Ishikawa (cell line): ENCODE measurements at regions not wholly inside any gene's neighbourhood (a gene's known extent, or its start where the extent isn't known, plus 50 kb on each side); places are given as distances from the start of the nearest gene placed in this dataset.

ENCODE experiments used
- CEBPB ChIP-seq: IDR thresholded peaks from 2 replicates; pipeline ENCODE4 v1.6.1; 2012
- CREB1 ChIP-seq: IDR thresholded peaks from 2 replicates; pipeline ENCODE4 v1.6.1; 2012; ENCODE audit warnings: low read depth
- EGR1 ChIP-seq: IDR thresholded peaks from 2 replicates; pipeline ENCODE4 v1.6.1; 2012
- EP300 ChIP-seq: IDR thresholded peaks from 2 replicates; pipeline ENCODE4 v1.6.1; 2012; ENCODE audit warnings: borderline replicate concordance
- FOXM1 ChIP-seq: IDR thresholded peaks from 2 replicates; pipeline ENCODE4 v1.6.1; 2012; ENCODE audit warnings: low read depth, borderline replicate concordance
- NFIC ChIP-seq: IDR thresholded peaks from 2 replicates; pipeline ENCODE4 v1.6.1; 2012
- RAD21 ChIP-seq: IDR thresholded peaks from 2 replicates; pipeline ENCODE4 v1.6.1; 2012; ENCODE audit warnings: low read depth
- TAF1 ChIP-seq: IDR thresholded peaks from 2 replicates; pipeline ENCODE4 v1.6.1; 2012; ENCODE audit warnings: low read depth, mild to moderate bottlenecking
- TCF12 ChIP-seq: IDR thresholded peaks from 2 replicates; pipeline ENCODE4 v1.6.1; 2012; ENCODE audit warnings: low read depth
- TEAD4 ChIP-seq: IDR thresholded peaks from 2 replicates; pipeline ENCODE4 v1.6.1; 2012
- YY1 ChIP-seq: IDR thresholded peaks from 2 replicates; pipeline ENCODE4 v1.6.1; 2012; ENCODE audit warnings: low read depth
- ZBTB7A ChIP-seq: IDR thresholded peaks from 2 replicates; pipeline ENCODE4 v1.6.1; 2012; ENCODE audit warnings: low read depth
- TF ChIP-seq, protein P1 (sequence below): IDR thresholded peaks from 2 replicates; pipeline ENCODE4 v1.6.1; 2012; ENCODE audit warnings: low read depth, mild to moderate bottlenecking
- TF ChIP-seq, protein P2 (sequence below): IDR thresholded peaks from 2 replicates; pipeline ENCODE4 v1.6.1; 2012
- TF ChIP-seq, protein P3 (sequence below): IDR thresholded peaks from 2 replicates; pipeline ENCODE4 v1.6.1; 2012

DNA sequence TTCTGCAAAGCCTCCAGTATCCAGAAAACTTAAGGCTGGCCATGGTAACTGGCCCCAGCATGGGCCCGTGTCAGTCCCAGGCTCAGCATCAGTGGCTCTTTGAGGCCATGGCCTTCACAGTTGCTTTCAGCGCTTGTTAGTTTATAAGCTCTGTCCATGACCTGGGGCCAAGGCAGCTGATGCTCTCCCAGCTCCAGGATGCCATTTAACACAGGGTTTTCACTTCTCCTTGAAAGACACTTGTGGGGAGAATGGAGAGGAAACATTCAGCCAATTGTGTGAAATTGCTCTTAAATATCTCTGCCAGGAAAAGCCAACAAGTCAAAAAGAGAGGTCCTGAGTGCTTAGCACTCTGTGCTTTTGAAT lies 321.3 kb downstream of the FOXO1 start:
- TF ChIP-seq CREB1: no peak
- TF ChIP-seq, protein P1, sequence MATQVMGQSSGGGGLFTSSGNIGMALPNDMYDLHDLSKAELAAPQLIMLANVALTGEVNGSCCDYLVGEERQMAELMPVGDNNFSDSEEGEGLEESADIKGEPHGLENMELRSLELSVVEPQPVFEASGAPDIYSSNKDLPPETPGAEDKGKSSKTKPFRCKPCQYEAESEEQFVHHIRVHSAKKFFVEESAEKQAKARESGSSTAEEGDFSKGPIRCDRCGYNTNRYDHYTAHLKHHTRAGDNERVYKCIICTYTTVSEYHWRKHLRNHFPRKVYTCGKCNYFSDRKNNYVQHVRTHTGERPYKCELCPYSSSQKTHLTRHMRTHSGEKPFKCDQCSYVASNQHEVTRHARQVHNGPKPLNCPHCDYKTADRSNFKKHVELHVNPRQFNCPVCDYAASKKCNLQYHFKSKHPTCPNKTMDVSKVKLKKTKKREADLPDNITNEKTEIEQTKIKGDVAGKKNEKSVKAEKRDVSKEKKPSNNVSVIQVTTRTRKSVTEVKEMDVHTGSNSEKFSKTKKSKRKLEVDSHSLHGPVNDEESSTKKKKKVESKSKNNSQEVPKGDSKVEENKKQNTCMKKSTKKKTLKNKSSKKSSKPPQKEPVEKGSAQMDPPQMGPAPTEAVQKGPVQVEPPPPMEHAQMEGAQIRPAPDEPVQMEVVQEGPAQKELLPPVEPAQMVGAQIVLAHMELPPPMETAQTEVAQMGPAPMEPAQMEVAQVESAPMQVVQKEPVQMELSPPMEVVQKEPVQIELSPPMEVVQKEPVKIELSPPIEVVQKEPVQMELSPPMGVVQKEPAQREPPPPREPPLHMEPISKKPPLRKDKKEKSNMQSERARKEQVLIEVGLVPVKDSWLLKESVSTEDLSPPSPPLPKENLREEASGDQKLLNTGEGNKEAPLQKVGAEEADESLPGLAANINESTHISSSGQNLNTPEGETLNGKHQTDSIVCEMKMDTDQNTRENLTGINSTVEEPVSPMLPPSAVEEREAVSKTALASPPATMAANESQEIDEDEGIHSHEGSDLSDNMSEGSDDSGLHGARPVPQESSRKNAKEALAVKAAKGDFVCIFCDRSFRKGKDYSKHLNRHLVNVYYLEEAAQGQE: no peak
- TF ChIP-seq YY1: no peak
- no peak for TF ChIP-seq TAF1
- TF ChIP-seq FOXM1: no peak
- TF ChIP-seq, protein P2, sequence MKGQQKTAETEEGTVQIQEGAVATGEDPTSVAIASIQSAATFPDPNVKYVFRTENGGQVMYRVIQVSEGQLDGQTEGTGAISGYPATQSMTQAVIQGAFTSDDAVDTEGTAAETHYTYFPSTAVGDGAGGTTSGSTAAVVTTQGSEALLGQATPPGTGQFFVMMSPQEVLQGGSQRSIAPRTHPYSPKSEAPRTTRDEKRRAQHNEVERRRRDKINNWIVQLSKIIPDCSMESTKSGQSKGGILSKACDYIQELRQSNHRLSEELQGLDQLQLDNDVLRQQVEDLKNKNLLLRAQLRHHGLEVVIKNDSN: no peak

DNA sequence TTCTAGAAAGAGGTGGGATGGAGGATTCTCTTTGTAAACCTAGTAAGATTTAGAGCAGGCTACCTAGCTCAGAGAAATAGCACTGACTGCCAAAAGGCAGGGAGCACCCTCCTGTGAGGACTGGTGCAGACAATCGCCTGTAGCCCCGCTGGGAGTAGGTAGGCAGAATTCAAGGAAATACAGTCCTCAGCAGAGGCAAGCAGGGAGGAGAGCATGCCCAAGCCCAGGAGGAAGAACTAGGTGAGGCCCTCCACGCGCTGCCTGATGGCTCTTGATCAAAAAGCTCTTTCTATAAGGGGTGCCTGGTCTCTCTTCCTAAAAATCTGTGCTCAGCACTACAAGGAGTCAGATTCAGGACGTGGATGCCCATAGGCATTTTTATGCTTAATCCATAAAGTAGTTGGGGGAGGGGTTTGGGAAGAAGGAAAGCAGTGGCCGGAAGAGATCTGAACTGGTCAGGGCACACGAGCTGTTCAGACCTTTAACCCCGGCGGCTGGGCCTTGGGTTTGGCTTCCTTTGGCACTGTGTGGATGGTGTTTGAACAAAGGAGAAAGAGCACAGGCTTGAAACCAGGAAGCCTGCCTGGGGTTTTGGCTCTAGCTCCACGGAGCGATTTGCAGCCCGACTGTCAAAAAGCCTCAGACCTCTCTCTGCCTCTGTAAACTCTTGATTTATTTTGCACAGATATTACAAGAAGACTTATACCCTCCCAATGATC lies 320.6 kb downstream of the FOXO1 start:
- TF ChIP-seq, protein P1: no peak
- TF ChIP-seq CREB1 (no peak), TEAD4 (no peak), FOXM1 (no peak), RAD21 (no peak)
- TF ChIP-seq, protein P3, sequence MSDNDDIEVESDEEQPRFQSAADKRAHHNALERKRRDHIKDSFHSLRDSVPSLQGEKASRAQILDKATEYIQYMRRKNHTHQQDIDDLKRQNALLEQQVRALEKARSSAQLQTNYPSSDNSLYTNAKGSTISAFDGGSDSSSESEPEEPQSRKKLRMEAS: no peak

DNA sequence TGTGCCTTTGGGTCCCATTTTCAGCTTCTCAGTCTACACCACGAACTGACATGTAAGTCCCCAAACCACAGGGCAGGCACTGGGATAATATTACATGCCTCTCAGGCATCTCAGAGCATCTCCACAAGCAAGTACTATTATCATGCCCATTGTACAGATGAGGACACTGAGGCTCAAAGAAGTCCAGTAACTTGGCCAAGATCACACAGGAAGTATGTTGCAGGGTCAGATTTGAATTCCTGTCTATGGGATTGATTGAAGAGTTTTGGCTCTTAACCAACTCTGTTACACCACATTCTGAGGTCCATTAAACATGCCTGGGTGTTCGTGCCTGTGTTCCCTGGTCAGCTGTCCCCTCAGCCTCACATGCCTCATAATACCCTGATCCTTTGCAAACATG lies 319.8 kb downstream of the FOXO1 start:
- TF ChIP-seq, protein P1: no peak
- TF ChIP-seq, protein P2: no peak
- TF ChIP-seq, protein P3: no peak
- TF ChIP-seq EP300 (no peak), TCF12 (no peak), CEBPB (no peak), RAD21 (no peak), TAF1 (no peak), EGR1 (no peak), YY1 (no peak), FOXM1 (no peak), NFIC (no peak), ZBTB7A (no peak), CREB1 (no peak), TEAD4 (no peak)

DNA sequence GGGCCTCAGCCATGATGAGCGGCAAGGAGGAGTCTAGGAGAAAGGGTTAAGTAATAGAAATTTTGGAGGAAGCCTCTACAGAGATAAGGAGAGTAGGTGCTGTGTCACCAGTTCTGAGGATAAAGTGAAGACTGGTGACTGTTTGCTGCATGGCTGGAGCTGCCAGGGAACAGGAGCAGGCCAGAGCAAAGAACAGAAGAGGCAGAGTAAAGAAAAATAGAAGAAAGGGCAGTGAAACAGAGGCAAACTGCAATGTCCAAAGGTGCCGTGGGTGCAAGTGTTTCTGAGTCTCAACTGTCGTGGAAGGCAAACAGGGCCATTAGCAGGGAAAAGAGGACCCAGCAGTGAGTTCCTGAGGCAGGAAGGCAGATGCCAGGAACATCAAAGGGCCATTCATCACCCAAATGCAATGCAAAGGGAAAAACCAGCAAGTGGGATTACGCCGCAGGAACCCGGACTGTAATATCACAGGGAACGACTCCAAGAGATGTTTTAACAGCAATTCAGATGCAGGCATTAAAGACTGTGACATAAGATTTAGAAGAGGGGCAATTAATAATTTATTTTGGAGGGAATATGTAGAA lies 318.3 kb downstream of the FOXO1 start:
- no peak for TF ChIP-seq EP300
- no peak for TF ChIP-seq TEAD4
- TF ChIP-seq NFIC: no peak
- no peak for TF ChIP-seq TAF1
- TF ChIP-seq TCF12: no peak
- TF ChIP-seq, protein P1: no peak
- no peak for TF ChIP-seq YY1
- no peak for TF ChIP-seq CEBPB
- TF ChIP-seq EGR1: no peak
- TF ChIP-seq CREB1: no peak
- TF ChIP-seq RAD21: no peak
- TF ChIP-seq FOXM1: no peak
- no peak for TF ChIP-seq ZBTB7A
- TF ChIP-seq, protein P3: no peak
- TF ChIP-seq, protein P2: no peak
